HepG2 (cell line): ENCODE measurements at regions not wholly inside any gene's neighbourhood (a gene's known extent, or its start where the extent isn't known, plus 50 kb on each side); places are given as distances from the start of the nearest gene placed in this dataset.

Experiments
- ATAC-seq: fragments of 200-7000 bp; cut with Tn5 transposase; 3 replicates; pipeline ENCODE4 v1.9.1; 2020; ENCODE audit warnings: mild to moderate bottlenecking, moderate library complexity
- BruUV-seq: library from RNA; stranded (reverse); fragments of 400-500 nt; replicated peaks from 2 replicates; lab custom pipeline; 2021; lab: Mats Ljungman, UMichigan
- CTCF ChIA-PET: fragments of 300-600 bp; formaldehyde crosslinking; extraction: SDS; loops from one replicate; lab custom pipeline; 2021; ENCODE audit warnings: low total read pairs, inconsistent platforms, low intra/inter-chr PET ratio; lab: Yijun Ruan, JAX
- POLR2A ChIA-PET: fragments of 350-600 bp; sonication (Branson Sonifier 250); formaldehyde crosslinking; loops from one replicate; lab custom pipeline; 2020; ENCODE audit warnings: antibody characterized with exemption, inconsistent platforms; lab: Yijun Ruan, JAX
- DNase-seq: peaks from one replicate; pipeline ENCODE4 v3.0.0-alpha.2; 2015; ENCODE audit warnings: low spot score
- FAIRE-seq: peaks from 3 replicates; lab custom pipeline; 2011; peaks lifted over from hg19 to GRCh38; lab: Jason Lieb, UNC
- H2AFZ ChIP-seq: one replicate; pipeline ENCODE4 v1.6.1; 2011; ENCODE audit warnings: low read length, inconsistent platforms
- H3K27ac ChIP-seq: fragments of 300-600 bp; 3 replicates; pipeline ENCODE4 v1.8.0; 2011; ENCODE audit warnings: mixed run types, mild to moderate bottlenecking, mixed read lengths, low read length, inconsistent platforms; ENCODE audit not compliant: insufficient read depth; ENCODE audit errors: extremely low read length
- H3K27me3 ChIP-seq, 2 experiments: fragments of 200-600 bp in 1 of 2; 2 replicates in 1 of 2; 3 replicates in 1 of 2; pipeline versions ENCODE4 v1.6.0 to v1.8.0; 2011; ENCODE audit warnings: low read length in 2 of 2, mild to moderate bottlenecking in 2 of 2, moderate library complexity in 2 of 2, inconsistent platforms in 1 of 2; ENCODE audit not compliant: insufficient read depth in 2 of 2, control insufficient read depth in 1 of 2
- H3K36me3 ChIP-seq, 2 experiments: fragments of 200-600 bp in 1 of 2; replicated peaks in 1 of 2; 2 replicates in 1 of 2; 3 replicates in 1 of 2; pipeline versions ENCODE4 v1.5.1 to v1.8.0; 2011; ENCODE audit warnings: low read length in 2 of 2, inconsistent platforms in 1 of 2; ENCODE audit not compliant: insufficient read depth in 2 of 2, control insufficient read depth in 1 of 2
- H3K4me1 ChIP-seq: 2 replicates; pipeline ENCODE4 v1.5.1; 2012; ENCODE audit warnings: low read length, inconsistent platforms; ENCODE audit not compliant: insufficient read depth
- H3K4me2 ChIP-seq: 2 replicates; pipeline ENCODE4 v1.6.0; 2011; ENCODE audit warnings: low read depth, low read length, inconsistent platforms
- H3K4me3 ChIP-seq, 3 experiments: fragments of 200-600 bp in 1 of 3; sonication (generic), shearing (Covaris generic) in 1 of 3; replicated peaks in 1 of 3; 2 replicates each; pipeline ENCODE4 v1.5.1; 2011 to 2016; ENCODE audit warnings: low read length in 3 of 3, inconsistent platforms in 2 of 3, low read depth in 2 of 3, mild to moderate bottlenecking in 2 of 3, control low read depth in 1 of 3, mixed read lengths in 1 of 3; ENCODE audit not compliant: insufficient read depth in 1 of 3
- H3K79me2 ChIP-seq: one replicate; pipeline ENCODE4 v1.6.1; 2011; ENCODE audit warnings: low read length, inconsistent platforms; ENCODE audit not compliant: insufficient read depth
- H3K9ac ChIP-seq: 2 replicates; pipeline ENCODE4 v1.6.0; 2011; ENCODE audit warnings: mild to moderate bottlenecking, low read depth, low read length, inconsistent platforms; ENCODE audit not compliant: insufficient read depth
- H3K9me3 ChIP-seq: 2 replicates; pipeline ENCODE4 v1.5.1; 2012; ENCODE audit warnings: mild to moderate bottlenecking, low read length
- H4K20me1 ChIP-seq: 2 replicates; pipeline ENCODE4 v1.6.0; 2011; ENCODE audit warnings: inconsistent platforms, mild to moderate bottlenecking, low read length, moderate library complexity; ENCODE audit not compliant: insufficient read depth
- BCL6 ChIP-seq: IDR thresholded peaks from 2 replicates; pipeline ENCODE4 v1.6.1; 2016; ENCODE audit warnings: missing genetic modification reagents, missing compliant biosample characterization
- FOXK2 ChIP-seq: fragments of 450-650 bp; IDR thresholded peaks from 2 replicates; pipeline ENCODE4 v1.6.1; 2016
- GABPA ChIP-seq, 2 experiments: IDR thresholded peaks; 2 replicates each; pipeline ENCODE4 v1.6.1; 2011 to 2016; ENCODE audit warnings: low read depth in 2 of 2, low read length in 1 of 2, missing biosample characterization in 1 of 2, missing genetic modification characterization in 1 of 2
- HHEX ChIP-seq: IDR thresholded peaks from 2 replicates; pipeline ENCODE4 v1.6.1; 2016; ENCODE audit warnings: control low read depth
- LBX2 ChIP-seq: sonication (generic); formaldehyde crosslinking; IDR thresholded peaks from 2 replicates; pipeline ENCODE4 v1.5.0; 2020; ENCODE audit warnings: missing genetic modification reagents, mild to moderate bottlenecking, borderline replicate concordance
- MYPOP ChIP-seq: sonication (generic); formaldehyde crosslinking; IDR thresholded peaks from 2 replicates; pipeline ENCODE4 v1.8.1; 2023; ENCODE audit warnings: mild to moderate bottlenecking, moderate library complexity, missing genetic modification reagents
- NFKBIZ ChIP-seq: IDR thresholded peaks from 2 replicates; pipeline ENCODE4 v1.6.1; 2018; ENCODE audit warnings: missing genetic modification reagents, missing compliant biosample characterization
- SMYD3 ChIP-seq: sonication (generic); formaldehyde crosslinking; IDR thresholded peaks from 2 replicates; pipeline ENCODE4 v1.8.1; 2023; ENCODE audit warnings: mild to moderate bottlenecking, missing genetic modification reagents
- YEATS4 ChIP-seq: sonication (generic); formaldehyde crosslinking; IDR thresholded peaks from 2 replicates; pipeline ENCODE4 v1.4.0; 2020; ENCODE audit warnings: missing genetic modification reagents, borderline replicate concordance
- ZBTB38 ChIP-seq: sonication (generic); formaldehyde crosslinking; IDR thresholded peaks from 2 replicates; pipeline ENCODE4 v1.5.1; 2020; ENCODE audit warnings: mild to moderate bottlenecking, missing genetic modification reagents
- ZC3H4 ChIP-seq: sonication (generic); formaldehyde crosslinking; IDR thresholded peaks from 2 replicates; pipeline ENCODE4 v1.4.0; 2020; ENCODE audit warnings: missing genetic modification reagents, borderline replicate concordance
- ZNF547 ChIP-seq: sonication (generic); formaldehyde crosslinking; IDR thresholded peaks from 2 replicates; pipeline ENCODE4 v1.5.1; 2020; ENCODE audit warnings: mild to moderate bottlenecking, missing genetic modification reagents
- ZNF605 ChIP-seq: sonication (generic); formaldehyde crosslinking; IDR thresholded peaks from 2 replicates; pipeline ENCODE4 v1.8.0; 2022; ENCODE audit warnings: mild to moderate bottlenecking, missing genetic modification reagents
- ZNF704 ChIP-seq: sonication (generic); formaldehyde crosslinking; IDR thresholded peaks from 2 replicates; pipeline ENCODE4 v1.8.1; 2023; ENCODE audit warnings: mild to moderate bottlenecking, inconsistent platforms, moderate library complexity, missing genetic modification reagents, borderline replicate concordance
- ZNF772 ChIP-seq: sonication (generic); formaldehyde crosslinking; IDR thresholded peaks from 2 replicates; pipeline ENCODE4 v1.5.0; 2020; ENCODE audit warnings: mild to moderate bottlenecking, missing genetic modification reagents
- WGBS: methylation state at CpG from one replicate; pipeline ENCODE4 v1.1.6; 2017; ENCODE audit warnings: low lambda C conversion rate; 5-methylcytosine and 5-hydroxymethylcytosine counted together
- in situ Hi-C: cut with HindIII; loops from 2 replicates; pipeline ENCODE4 v1.10.0; 2017; ENCODE audit warnings: low pct_unique_long_range_greater_than_20kb; ENCODE audit not compliant: extremely low pct_ligation_motif_present
- intact Hi-C: fragments of 100-400 bp; cut with micrococcal nuclease; formaldehyde crosslinking; loops from one replicate; pipeline ENCODE4 v1.10.0; 2022; ENCODE audit not compliant: unreplicated experiment
- TF ChIP-seq, protein P1 (sequence below), 2 experiments: sonication (generic) in 1 of 2; formaldehyde crosslinking in 1 of 2; IDR thresholded peaks; 2 replicates each; pipeline versions ENCODE4 v1.4.0 to v1.6.1; 2016 to 2020; ENCODE audit warnings: borderline replicate concordance in 1 of 2, low read depth in 1 of 2, mild to moderate bottlenecking in 1 of 2, missing genetic modification reagents in 1 of 2

DNA sequence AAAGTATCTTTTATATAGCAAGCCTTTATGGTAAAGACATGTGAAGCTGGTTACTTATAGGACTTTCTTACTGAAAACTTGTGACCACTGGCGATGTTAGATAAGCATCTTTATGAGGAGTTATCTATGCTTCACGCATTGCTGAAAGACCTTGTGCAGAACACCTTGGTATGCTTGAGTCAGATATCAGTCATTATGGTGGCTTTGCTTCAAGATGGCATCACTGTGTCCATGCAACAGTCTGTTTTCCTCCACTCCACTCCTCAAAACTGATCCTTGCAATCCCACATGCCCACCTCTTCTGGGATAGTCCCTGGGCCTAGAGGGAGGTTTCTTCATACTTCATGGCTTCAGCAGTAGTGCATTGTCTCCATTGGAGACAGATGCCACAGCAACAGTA, 656.3 kb downstream of the ZNF385D start (continued):
- TF ChIP-seq ZNF772 (CRISPR knock-in tag): no peak
- TF ChIP-seq ZNF704 (CRISPR knock-in tag): no peak
- no peak for TF ChIP-seq MYPOP (CRISPR knock-in tag)

DNA sequence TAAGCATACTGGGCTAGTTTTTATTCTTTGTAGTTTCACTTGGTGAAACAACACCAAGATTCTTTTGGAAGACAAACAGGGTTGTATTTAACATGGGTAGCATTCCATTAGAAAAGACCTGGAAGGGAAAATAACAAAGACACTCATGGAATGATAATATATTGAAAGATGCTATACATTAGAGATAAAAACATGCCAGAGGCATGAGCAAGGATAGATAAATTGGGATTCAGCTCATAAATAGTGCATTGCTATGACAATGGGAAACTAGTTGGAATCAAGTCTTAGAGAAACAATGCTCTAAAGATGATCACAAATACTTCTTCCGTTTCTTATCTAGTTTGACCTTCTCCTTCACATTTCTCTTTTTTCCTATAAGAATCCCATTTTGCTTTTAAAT, 677.4 kb downstream of the ZNF385D start:
- in situ Hi-C loops: no loop called here
- no peak overlapping the region for H3K27ac ChIP-seq
- no peak for ATAC-seq
- no TSS peak for BruUV-seq
- peaks cover 87% of the 10 kb centered on the region for H3K9me3 ChIP-seq
- POLR2A ChIA-PET: no interaction called here
- H3K36me3 ChIP-seq: no peaks in the 10 kb centered on the region
- no peak for FAIRE-seq
- H3K9ac ChIP-seq: no peak overlapping the region
- no peak for TF ChIP-seq NFKBIZ (CRISPR knock-in tag)
- TF ChIP-seq HHEX (CRISPR knock-in tag): no peak
- no peak for TF ChIP-seq FOXK2
- TF ChIP-seq LBX2 (CRISPR knock-in tag): no peak
- TF ChIP-seq ZNF605: no peak
- no peak for TF ChIP-seq ZBTB38
- TF ChIP-seq YEATS4 (CRISPR knock-in tag): no peak
- TF ChIP-seq BCL6 (CRISPR knock-in tag): no peak
- TF ChIP-seq, protein P1, sequence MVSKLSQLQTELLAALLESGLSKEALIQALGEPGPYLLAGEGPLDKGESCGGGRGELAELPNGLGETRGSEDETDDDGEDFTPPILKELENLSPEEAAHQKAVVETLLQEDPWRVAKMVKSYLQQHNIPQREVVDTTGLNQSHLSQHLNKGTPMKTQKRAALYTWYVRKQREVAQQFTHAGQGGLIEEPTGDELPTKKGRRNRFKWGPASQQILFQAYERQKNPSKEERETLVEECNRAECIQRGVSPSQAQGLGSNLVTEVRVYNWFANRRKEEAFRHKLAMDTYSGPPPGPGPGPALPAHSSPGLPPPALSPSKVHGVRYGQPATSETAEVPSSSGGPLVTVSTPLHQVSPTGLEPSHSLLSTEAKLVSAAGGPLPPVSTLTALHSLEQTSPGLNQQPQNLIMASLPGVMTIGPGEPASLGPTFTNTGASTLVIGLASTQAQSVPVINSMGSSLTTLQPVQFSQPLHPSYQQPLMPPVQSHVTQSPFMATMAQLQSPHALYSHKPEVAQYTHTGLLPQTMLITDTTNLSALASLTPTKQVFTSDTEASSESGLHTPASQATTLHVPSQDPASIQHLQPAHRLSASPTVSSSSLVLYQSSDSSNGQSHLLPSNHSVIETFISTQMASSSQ (IDR thresholded peaks at IDR 0.05; ENCODE audit: low read depth): no peak
- TF ChIP-seq, protein P1 (CRISPR knock-in tag; IDR thresholded peaks at IDR 0.05; ENCODE audit: borderline replicate concordance): no peak
- no peak for TF ChIP-seq ZC3H4
- no peak for TF ChIP-seq GABPA (IDR thresholded peaks at IDR 0.05; ENCODE audit: low read depth, low read length)
- no peak for TF ChIP-seq GABPA (CRISPR knock-in tag; IDR thresholded peaks at IDR 0.05; ENCODE audit: low read depth)
- TF ChIP-seq ZNF547 (CRISPR knock-in tag): no peak
- no peak for TF ChIP-seq SMYD3 (CRISPR knock-in tag)
- no peak for DNase-seq
- H3K27me3 ChIP-seq: no peaks in the 10 kb centered on the region
- H2AFZ ChIP-seq: no peak overlapping the region
- no peak overlapping the region for H3K4me2 ChIP-seq
- H4K20me1 ChIP-seq: no peaks in the 10 kb centered on the region
- intact Hi-C loops: no loop called here
- CTCF ChIA-PET: no interaction called here
- H3K4me1 ChIP-seq: no peaks in the 10 kb centered on the region
- WGBS: 3% methylated on average over 1 of the region's 1 CpG
- no peak overlapping the region for H3K4me3 ChIP-seq
- H3K79me2 ChIP-seq: no peaks in the 10 kb centered on the region
